ENCODE measurements at regions not wholly inside any gene's neighbourhood (a gene's known extent, or its start where the extent isn't known, plus 50 kb on each side); places are given as distances from the start of the nearest gene placed in this dataset.

- no peak for DNase-seq
Observed at GRCh38 chr16:86395477-86395876, 114.8 kb upstream of the FOXF1 start.

- DNase-seq, result no peak
Observed at GRCh38 chr16:86396422-86396821, 113.9 kb upstream of the FOXF1 start.

GRCh38 chr16:86396901-86397311 is 113.4 kb upstream of the FOXF1 start:
- no peak for DNase-seq

GRCh38 chr16:86398201-86398600 is 112.1 kb upstream of the FOXF1 start:
- DNase-seq, result no peak

- no peak for DNase-seq
Observed at GRCh38 chr16:86398622-86399021, 111.7 kb upstream of the FOXF1 start.

- DNase-seq, result no peak
Observed at GRCh38 chr16:86401126-86401525, 109.2 kb upstream of the FOXF1 start.

GRCh38 chr16:86403085-86403484 is 107.2 kb upstream of the FOXF1 start:
- DNase-seq, result no peak

- no peak for DNase-seq
Observed at GRCh38 chr16:86403541-86404163, 106.7 kb upstream of the FOXF1 start.

GRCh38 chr16:86404678-86405077 is 105.6 kb upstream of the FOXF1 start:
- DNase-seq, result no peak

- no peak for DNase-seq
Observed at GRCh38 chr16:86405319-86405718, 105.0 kb upstream of the FOXF1 start.

GRCh38 chr16:86406056-86406455 is 104.3 kb upstream of the FOXF1 start:
- no peak for DNase-seq

- no peak for DNase-seq
Observed at GRCh38 chr16:86408685-86409084, 101.6 kb upstream of the FOXF1 start.

- no peak for DNase-seq
Observed at GRCh38 chr16:86410081-86410480, 100.2 kb upstream of the FOXF1 start.

GRCh38 chr16:86410529-86410928 is 99.8 kb upstream of the FOXF1 start:
- DNase-seq, result no peak

GRCh38 chr16:86411897-86412296 is 98.4 kb upstream of the FOXF1 start:
- DNase-seq, result no peak

- no peak for DNase-seq
Observed at GRCh38 chr16:86414991-86415740, 95.2 kb upstream of the FOXF1 start.

- DNase-seq, result no peak
Observed at GRCh38 chr16:86418981-86419380, 91.3 kb upstream of the FOXF1 start.

GRCh38 chr16:86419518-86419917 is 90.8 kb upstream of the FOXF1 start:
- DNase-seq, result no peak

GRCh38 chr16:86421995-86422394 is 88.3 kb upstream of the FOXF1 start:
- DNase-seq, result no peak

- DNase-seq, result no peak
Observed at GRCh38 chr16:86424398-86424797, 85.9 kb upstream of the FOXF1 start.

GRCh38 chr16:86424985-86425384 is 85.3 kb upstream of the FOXF1 start:
- no peak for DNase-seq

GRCh38 chr16:86426063-86426642 is 84.2 kb upstream of the FOXF1 start:
- no peak for DNase-seq

GRCh38 chr16:86427433-86427851 is 82.9 kb upstream of the FOXF1 start:
- no peak for DNase-seq
